Hepatocyte (in vitro differentiated cells): ENCODE measurements at regions not wholly inside any gene's neighbourhood (a gene's known extent, or its start where the extent isn't known, plus 50 kb on each side); places are given as distances from the start of the nearest gene placed in this dataset.
"Not testable (repeated sequence)": the region's sequence is repeated elsewhere in the genome, so short reads cannot be mapped to it uniquely, and the experiment has no call there.

Source experiments
- DNase-seq: peaks from one replicate; pipeline ENCODE4 v3.0.0-alpha.2; 2016; ENCODE audit warnings: low spot score
- H2AFZ ChIP-seq: fragments of 200-600 bp; sonication (generic); 2 replicates; pipeline ENCODE4 v1.6.0; 2016; ENCODE audit warnings: antibody characterized with exemption, mild to moderate bottlenecking
- H3K27ac ChIP-seq: fragments of 200-600 bp; sonication (generic); 2 replicates; pipeline ENCODE4 v1.5.1; 2016; ENCODE audit warnings: mild to moderate bottlenecking
- H3K27me3 ChIP-seq: fragments of 200-600 bp; sonication (generic); 2 replicates; pipeline ENCODE4 v1.6.1; 2016
- H3K36me3 ChIP-seq: fragments of 200-600 bp; sonication (generic); replicated peaks from 2 replicates; pipeline ENCODE4 v1.5.1; 2016; ENCODE audit warnings: low read depth; ENCODE audit not compliant: insufficient read depth
- H3K4me1 ChIP-seq: fragments of 200-600 bp; sonication (generic); 2 replicates; pipeline ENCODE4 v1.5.1; 2016; ENCODE audit warnings: mild to moderate bottlenecking, moderate library complexity; ENCODE audit not compliant: insufficient read depth
- H3K4me2 ChIP-seq: fragments of 200-600 bp; sonication (generic); 2 replicates; pipeline ENCODE4 v1.6.0; 2016
- H3K4me3 ChIP-seq: fragments of 200-600 bp; sonication (generic); 2 replicates; pipeline ENCODE4 v1.5.1; 2016; ENCODE audit warnings: mild to moderate bottlenecking
- H3K79me2 ChIP-seq: fragments of 200-600 bp; sonication (generic); 2 replicates; pipeline ENCODE4 v1.6.0; 2017; ENCODE audit warnings: mild to moderate bottlenecking
- H3K9me2 ChIP-seq: fragments of 200-600 bp; sonication (generic); replicated peaks from 2 replicates; pipeline ENCODE4 v1.6.0; 2017; ENCODE audit warnings: mild to moderate bottlenecking; ENCODE audit not compliant: insufficient read depth
- H3K9me3 ChIP-seq: fragments of 200-600 bp; sonication (generic); 2 replicates; pipeline ENCODE4 v1.5.1; 2016; ENCODE audit warnings: low read depth, mild to moderate bottlenecking
- H4K20me1 ChIP-seq: fragments of 200-600 bp; sonication (generic); 2 replicates; pipeline ENCODE4 v1.6.0; 2016; ENCODE audit warnings: mild to moderate bottlenecking; ENCODE audit not compliant: insufficient read depth, poor library complexity, severe bottlenecking
- WGBS: methylation state at CpG from one replicate; pipeline ENCODE4 v1.1.6; 2016; ENCODE audit warnings: low lambda C conversion rate; ENCODE audit errors: missing lambda C conversion rate; 5-methylcytosine and 5-hydroxymethylcytosine counted together

DNA sequence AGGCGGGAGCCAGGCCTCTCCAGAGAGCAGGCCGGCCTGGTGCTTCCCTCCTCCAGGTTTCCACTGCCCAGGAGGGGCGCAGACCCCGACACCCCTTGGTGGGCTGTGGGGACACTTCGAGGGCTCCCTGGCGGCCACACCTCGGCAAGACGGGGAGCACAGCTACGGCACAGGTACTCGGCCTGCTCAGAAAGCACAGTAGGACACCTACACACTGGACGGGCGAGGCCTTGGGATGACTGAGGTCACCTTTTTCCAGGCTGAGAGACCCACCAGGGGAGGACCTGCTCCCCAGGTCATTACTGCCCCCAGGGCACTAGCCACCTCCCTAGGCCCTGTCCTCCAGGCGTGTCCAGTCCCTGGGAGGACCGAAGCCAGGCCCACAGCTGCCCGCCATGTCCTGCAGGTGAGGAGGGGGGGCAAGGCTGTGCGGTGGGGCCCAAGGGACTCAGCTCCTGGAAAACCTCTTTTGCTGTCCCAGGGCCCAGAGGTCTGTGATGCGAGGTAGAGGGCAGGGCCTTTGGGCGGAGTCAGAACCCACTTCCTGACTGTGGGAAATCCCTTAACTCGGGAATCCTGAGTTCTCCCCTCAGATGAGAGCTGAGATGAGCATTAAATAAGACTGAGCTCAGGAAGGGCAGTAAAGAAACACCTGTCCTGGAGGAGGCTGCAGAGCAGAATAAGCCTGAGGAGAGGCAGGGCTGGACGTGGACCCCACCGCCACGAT lies 126.1 kb upstream of the MTLN start:
- not testable (repeated sequence) for H3K27me3 ChIP-seq, H3K36me3 ChIP-seq, H3K4me2 ChIP-seq, H3K9me2 ChIP-seq, H3K79me2 ChIP-seq, H4K20me1 ChIP-seq, H3K4me3 ChIP-seq, H2AFZ ChIP-seq, H3K9me3 ChIP-seq, H3K4me1 ChIP-seq
- DNase-seq, result peak; percentile 2
- H3K27ac ChIP-seq, result peak overlapping the region; percentile 71
- WGBS, result 91% methylated on average over 16 of the region's 22 CpGs

DNA sequence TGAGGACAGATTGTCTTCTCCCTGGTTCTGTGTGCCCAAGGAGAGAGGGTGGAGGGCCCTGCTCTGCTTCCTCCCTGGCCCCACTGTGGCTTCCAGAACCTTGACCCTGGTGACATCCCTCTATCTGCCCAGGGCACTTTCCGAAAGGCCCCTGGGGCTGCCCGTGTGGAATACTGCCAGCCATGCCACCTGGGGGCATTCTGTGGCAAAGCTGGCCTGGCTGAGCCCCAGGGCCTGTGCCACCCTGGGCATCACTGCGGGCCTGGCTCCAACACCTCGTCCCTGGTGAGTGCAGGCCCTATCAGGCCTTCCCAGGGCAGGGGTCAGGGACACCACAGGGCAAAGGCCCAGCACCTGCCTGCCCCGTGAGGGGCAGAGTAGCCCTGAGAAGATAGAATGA lies 123.7 kb upstream of the MTLN start:
- H3K9me3 ChIP-seq, H3K27ac ChIP-seq, H3K9me2 ChIP-seq, H2AFZ ChIP-seq, H3K4me2 ChIP-seq, H3K27me3 ChIP-seq, DNase-seq, H3K4me3 ChIP-seq, H3K4me1 ChIP-seq, H3K79me2 ChIP-seq, H3K36me3 ChIP-seq, H4K20me1 ChIP-seq: not testable (repeated sequence)
- WGBS, result 80% methylated on average over 2 of the region's 5 CpGs

DNA sequence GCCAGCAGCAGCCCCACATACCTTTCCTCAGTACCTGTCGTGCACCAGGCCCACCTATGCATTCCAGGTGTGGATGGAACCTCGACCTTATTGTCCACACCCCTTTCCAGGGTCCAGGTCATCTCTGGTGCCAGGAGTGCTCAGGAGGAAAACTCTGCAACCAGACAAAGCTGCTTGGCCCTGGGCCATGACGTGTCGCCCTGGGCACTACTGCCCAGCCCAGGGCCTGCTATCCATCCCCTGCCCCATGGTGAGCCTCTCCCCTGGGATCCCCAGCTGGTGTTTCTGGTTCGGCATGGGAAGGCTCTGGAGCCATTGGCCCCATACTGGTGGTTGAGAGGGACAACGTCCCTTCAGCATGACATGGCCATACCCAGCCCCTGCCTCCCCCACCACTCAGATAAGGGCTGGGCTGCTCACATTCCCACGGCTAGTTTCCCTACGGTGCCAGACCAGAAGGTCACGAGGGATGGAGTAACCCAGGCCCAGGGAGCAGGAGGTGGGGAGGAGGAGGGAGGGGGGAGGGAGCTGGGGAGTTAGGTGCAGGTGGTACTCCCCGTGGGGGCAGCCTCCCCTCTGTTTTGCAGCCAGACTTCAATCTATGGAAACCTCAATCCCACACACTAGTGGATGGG lies 123.2 kb upstream of the MTLN start:
- WGBS, result 93% methylated on average over 4 of the region's 10 CpGs
- not testable (repeated sequence) for H2AFZ ChIP-seq, H3K79me2 ChIP-seq, DNase-seq, H3K9me2 ChIP-seq, H4K20me1 ChIP-seq, H3K36me3 ChIP-seq, H3K27ac ChIP-seq, H3K4me3 ChIP-seq, H3K4me2 ChIP-seq, H3K27me3 ChIP-seq, H3K4me1 ChIP-seq, H3K9me3 ChIP-seq

DNA sequence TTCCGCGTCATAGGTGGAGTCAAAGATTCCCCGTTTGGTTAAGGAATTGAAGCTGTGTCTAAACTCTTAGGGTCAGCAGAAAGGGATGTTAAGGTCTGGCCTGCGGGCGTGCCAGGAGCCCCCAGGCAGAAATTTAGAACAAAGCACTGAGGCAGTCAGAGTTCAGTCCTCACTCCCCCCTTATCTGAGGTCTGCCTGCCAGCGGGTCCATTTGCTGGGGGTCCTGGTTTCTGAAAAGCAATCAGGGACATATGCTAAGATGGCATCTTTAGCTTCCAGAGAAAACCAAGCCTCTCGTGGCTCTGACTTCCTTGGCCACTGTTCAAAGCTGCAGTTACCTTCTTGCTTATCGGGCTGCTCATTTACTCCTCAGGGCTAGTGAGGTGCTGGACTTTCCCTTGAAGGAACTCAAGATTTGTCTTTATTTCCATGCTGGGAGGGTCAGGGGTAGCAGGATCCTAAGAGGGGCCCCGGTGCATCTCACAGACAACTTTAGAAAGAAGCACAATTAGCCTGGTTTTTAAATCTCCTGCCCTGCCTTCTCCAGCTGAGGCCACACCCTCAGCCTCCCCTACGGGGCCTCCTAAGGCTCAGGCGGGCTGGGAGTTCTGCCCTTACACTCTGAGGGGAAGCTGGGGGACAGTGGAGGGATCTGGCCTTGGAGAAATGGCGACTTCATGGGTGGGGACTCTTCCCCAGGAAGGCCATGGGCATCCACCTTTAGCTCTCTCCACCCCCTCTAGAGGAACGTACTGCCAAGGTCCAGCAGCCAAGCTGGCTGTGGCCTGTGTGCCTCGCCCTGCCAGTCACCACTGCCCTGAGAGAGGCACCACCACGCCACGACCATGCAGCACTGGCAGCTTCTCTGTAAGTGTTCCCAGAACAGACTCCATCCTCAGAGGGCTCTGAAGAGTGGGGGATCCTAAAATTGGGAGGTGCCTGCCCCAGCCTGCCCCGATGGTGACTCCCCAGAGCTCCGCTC lies 121.1 kb upstream of the MTLN start:
- H3K79me2 ChIP-seq, H3K4me1 ChIP-seq, H3K4me2 ChIP-seq, H3K4me3 ChIP-seq, DNase-seq, H3K9me2 ChIP-seq, H3K36me3 ChIP-seq, H2AFZ ChIP-seq, H4K20me1 ChIP-seq, H3K9me3 ChIP-seq, H3K27me3 ChIP-seq, H3K27ac ChIP-seq: not testable (repeated sequence)
- 77% methylated on average over 12 of the region's 18 CpGs for WGBS

DNA sequence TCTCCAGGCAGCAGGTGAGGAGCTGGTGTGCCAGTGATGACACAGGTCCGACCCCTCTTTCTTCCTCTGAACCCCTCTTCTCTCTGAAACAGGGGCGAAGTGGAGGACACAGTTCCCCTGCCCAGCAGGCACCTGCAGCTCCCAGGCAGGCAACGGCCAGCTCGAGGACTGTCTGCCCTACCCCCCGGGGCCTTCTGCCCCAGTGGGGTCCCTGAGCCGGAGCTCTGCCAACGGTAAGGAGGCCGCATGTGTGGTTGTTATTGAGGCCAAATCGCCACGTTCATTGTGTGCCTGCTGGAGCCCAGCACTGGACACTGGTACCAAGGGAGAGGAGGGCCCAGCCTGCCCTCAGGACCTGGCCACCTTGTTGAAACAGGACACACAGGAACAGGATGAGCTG lies 119.3 kb upstream of the MTLN start:
- H3K27ac ChIP-seq, result not testable (repeated sequence)
- 93% methylated on average over 8 of the region's 10 CpGs for WGBS

DNA sequence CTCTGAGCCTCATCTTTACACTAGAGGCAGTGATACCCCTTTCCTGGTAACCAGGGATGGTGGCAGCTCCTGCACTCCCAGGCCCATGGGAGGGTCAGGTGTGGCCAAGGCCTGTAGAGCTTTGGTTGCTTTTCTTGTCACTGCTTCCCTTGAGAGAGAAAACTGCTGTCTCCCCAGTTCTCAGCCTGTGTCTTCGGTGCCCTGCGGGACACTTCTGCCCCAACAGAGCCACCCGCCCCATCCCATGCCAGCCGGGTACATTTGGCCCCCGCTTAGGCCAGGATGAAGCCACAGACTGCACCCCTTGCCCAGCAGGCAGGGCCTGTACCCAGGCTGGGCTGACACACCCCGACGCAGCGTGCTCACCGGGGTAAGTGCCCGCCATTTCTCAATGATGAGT lies 117.4 kb upstream of the MTLN start:
- DNase-seq, H3K79me2 ChIP-seq, H3K4me2 ChIP-seq, H3K4me1 ChIP-seq, H2AFZ ChIP-seq, H3K27ac ChIP-seq, H3K9me2 ChIP-seq, H4K20me1 ChIP-seq, H3K36me3 ChIP-seq, H3K4me3 ChIP-seq, H3K9me3 ChIP-seq, H3K27me3 ChIP-seq: not testable (repeated sequence)
- 100% methylated on average over 2 of the region's 10 CpGs for WGBS

More for the DNA sequence above, 119.3 kb upstream of the MTLN start:
- H3K9me2 ChIP-seq, H3K4me3 ChIP-seq, H3K36me3 ChIP-seq, H3K4me1 ChIP-seq, H2AFZ ChIP-seq, H3K4me2 ChIP-seq, DNase-seq, H3K79me2 ChIP-seq, H4K20me1 ChIP-seq, H3K9me3 ChIP-seq, H3K27me3 ChIP-seq: not testable (repeated sequence)

DNA sequence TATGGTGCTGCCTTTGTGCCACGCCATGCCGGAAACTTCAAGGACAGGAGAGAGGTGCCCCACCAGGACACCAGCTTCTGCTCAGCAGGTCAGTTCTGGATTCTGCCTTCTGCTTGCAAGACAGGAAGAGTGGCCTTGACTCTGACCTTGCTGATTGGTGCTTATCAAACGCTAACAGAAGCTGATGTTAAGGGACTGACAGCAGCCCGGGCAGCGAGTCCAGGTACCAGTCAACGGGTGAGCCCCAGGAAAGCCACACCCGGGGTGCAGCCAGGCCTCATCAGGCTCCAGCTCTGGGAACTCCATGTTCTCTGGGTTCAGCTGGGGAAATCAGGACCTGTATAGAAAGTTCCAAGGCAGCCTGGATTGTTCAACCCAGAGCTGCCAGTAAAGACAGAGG lies 116.8 kb upstream of the MTLN start:
- not testable (repeated sequence) for DNase-seq, H4K20me1 ChIP-seq, H3K27me3 ChIP-seq, H3K4me1 ChIP-seq, H3K4me3 ChIP-seq, H3K9me2 ChIP-seq, H3K9me3 ChIP-seq, H2AFZ ChIP-seq, H3K79me2 ChIP-seq, H3K4me2 ChIP-seq, H3K36me3 ChIP-seq, H3K27ac ChIP-seq
- WGBS, result 61% methylated on average over 5 of the region's 7 CpGs

DNA sequence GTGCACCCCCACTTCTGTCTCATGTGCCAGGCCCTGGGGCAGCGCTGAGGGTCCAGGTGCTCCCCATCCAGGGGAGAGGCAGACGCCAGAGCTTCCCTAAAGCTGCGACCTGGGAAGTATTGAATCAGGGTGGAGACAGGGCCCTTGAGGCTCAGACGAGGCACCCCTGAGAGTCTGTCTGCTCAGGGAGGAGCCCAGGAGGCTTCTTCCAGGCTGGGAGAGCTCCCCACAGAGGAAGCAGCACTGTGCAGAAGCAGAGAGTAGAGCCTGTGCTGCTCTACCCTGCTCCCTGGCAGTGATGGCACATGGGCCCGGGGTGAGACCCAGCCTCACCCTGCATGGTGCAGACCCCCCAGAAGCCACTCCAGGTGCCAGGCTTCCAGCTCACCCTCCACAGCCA lies 116.3 kb upstream of the MTLN start:
- H3K4me3 ChIP-seq, H3K9me3 ChIP-seq, H3K27me3 ChIP-seq, H3K36me3 ChIP-seq, H3K27ac ChIP-seq, H4K20me1 ChIP-seq, H3K79me2 ChIP-seq, H3K9me2 ChIP-seq, H2AFZ ChIP-seq, H3K4me2 ChIP-seq, H3K4me1 ChIP-seq: not testable (repeated sequence)
- WGBS, result 95% methylated on average over 5 of the region's 5 CpGs
- DNase-seq, result peak; percentile 2
